Right ventricle myocardium superior (tissue), 1 donor: ENCODE measurements at regions not wholly inside any gene's neighbourhood (a gene's known extent, or its start where the extent isn't known, plus 50 kb on each side); places are given as distances from the start of the nearest gene placed in this dataset.

ENCODE experiments used
- ATAC-seq: fragments of 200-7000 bp; cut with Tn5 transposase; one replicate; pipeline ENCODE4 v1.9.1; 2020; ENCODE audit warnings: mild to moderate bottlenecking; ENCODE audit not compliant: poor library complexity
- DNase-seq: peaks from one replicate; pipeline ENCODE4 v3.0.0-alpha.2; 2020
- intact Hi-C: fragments of 100-400 bp; cut with DNase I; formaldehyde crosslinking; loops from one replicate; pipeline ENCODE4 v1.11.2; 2022
- donor health status: DM: no; HTN: yes; CAD: no; lungs with severe emphysema.

DNA sequence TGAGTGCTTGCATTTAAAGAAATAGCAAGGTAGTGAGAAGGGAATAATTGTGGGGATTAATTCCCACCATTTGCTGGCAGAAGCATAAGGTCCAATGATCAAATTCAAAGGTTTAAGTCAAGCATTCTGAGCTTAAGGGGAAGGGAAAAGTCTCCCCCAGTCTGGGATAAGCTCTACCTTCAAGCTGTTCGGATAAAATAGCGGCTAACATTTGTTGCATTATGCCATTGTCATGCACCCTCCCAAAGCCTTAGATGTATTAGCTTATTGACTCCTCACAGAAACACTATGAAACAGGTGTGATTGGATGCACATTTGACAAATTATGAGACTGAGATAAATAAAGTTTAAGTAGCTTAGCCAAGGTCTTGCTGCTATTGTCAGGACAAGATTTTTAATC is 52.2 kb upstream of the TGIF1 start:
- no peak for ATAC-seq
- no peak for DNase-seq
- intact Hi-C loops = no loop called here
